HG02588 (cell line): ENCODE measurements at regions not wholly inside any gene's neighbourhood (a gene's known extent, or its start where the extent isn't known, plus 50 kb on each side); places are given as distances from the start of the nearest gene placed in this dataset.

Source experiments
- ATAC-seq: cut with Tn5 transposase; IDR thresholded peaks from one replicate; pipeline ENCODE4 v1.9.1; 2021; ENCODE audit warnings: mild to moderate bottlenecking, moderate library complexity; ENCODE audit not compliant: unreplicated experiment

GRCh38 chr5:82809420-82810143, 267.6 kb downstream of the TMEM167A start:
- no peak for ATAC-seq

GRCh38 chr5:82808960-82809359, 268.2 kb downstream of the TMEM167A start:
- no peak for ATAC-seq

- no peak for ATAC-seq
Observed at GRCh38 chr5:82807021-82807420, 270.2 kb downstream of the TMEM167A start.

- no peak for ATAC-seq
Observed at GRCh38 chr5:82806513-82806912, 270.7 kb downstream of the TMEM167A start.

GRCh38 chr5:82804155-82804690, 273.0 kb downstream of the TMEM167A start:
- no peak for ATAC-seq

- ATAC-seq, result peak; percentile 67
Observed at GRCh38 chr5:82802954-82803353, 274.2 kb downstream of the TMEM167A start.

- ATAC-seq, result no peak
Observed at GRCh38 chr5:82800826-82801225, 276.4 kb downstream of the TMEM167A start.

GRCh38 chr5:82799361-82800077, 277.7 kb downstream of the TMEM167A start:
- ATAC-seq, result no peak

- ATAC-seq, result no peak
Observed at GRCh38 chr5:82798676-82799075, 278.5 kb downstream of the TMEM167A start.

- ATAC-seq, result no peak
Observed at GRCh38 chr5:82796643-82797416, 280.4 kb downstream of the TMEM167A start.

GRCh38 chr5:82794876-82795275, 282.3 kb downstream of the TMEM167A start:
- no peak for ATAC-seq

- no peak for ATAC-seq
Observed at GRCh38 chr5:82793808-82794419, 283.3 kb downstream of the TMEM167A start.

GRCh38 chr5:82792096-82792495, 285.1 kb downstream of the TMEM167A start:
- no peak for ATAC-seq

- no peak for ATAC-seq
Observed at GRCh38 chr5:82789095-82789494, 288.1 kb downstream of the TMEM167A start.

GRCh38 chr5:82786748-82787147, 290.4 kb downstream of the TMEM167A start:
- no peak for ATAC-seq

- ATAC-seq, result no peak
Observed at GRCh38 chr5:82785882-82786509, 291.2 kb downstream of the TMEM167A start.

- ATAC-seq, result no peak
Observed at GRCh38 chr5:82785456-82785855, 291.7 kb downstream of the TMEM167A start.

- ATAC-seq, result no peak
Observed at GRCh38 chr5:82784521-82784920, 292.7 kb downstream of the TMEM167A start.

GRCh38 chr5:82777106-82777505, 300.1 kb downstream of the TMEM167A start:
- no peak for ATAC-seq

- no peak for ATAC-seq
Observed at GRCh38 chr5:82772281-82772680, 304.9 kb downstream of the TMEM167A start.
